GM12873 (cell line): ENCODE measurements at regions not wholly inside any gene's neighbourhood (a gene's known extent, or its start where the extent isn't known, plus 50 kb on each side); places are given as distances from the start of the nearest gene placed in this dataset.

Experiments used
- TF ChIP-seq, protein P1 (sequence below): IDR thresholded peaks from 2 replicates; pipeline ENCODE4 v1.5.1; 2012; ENCODE audit warnings: low read depth, mild to moderate bottlenecking, moderate library complexity, low read length, control low read depth; ENCODE audit not compliant: insufficient read depth; ENCODE audit errors: missing control alignments

DNA sequence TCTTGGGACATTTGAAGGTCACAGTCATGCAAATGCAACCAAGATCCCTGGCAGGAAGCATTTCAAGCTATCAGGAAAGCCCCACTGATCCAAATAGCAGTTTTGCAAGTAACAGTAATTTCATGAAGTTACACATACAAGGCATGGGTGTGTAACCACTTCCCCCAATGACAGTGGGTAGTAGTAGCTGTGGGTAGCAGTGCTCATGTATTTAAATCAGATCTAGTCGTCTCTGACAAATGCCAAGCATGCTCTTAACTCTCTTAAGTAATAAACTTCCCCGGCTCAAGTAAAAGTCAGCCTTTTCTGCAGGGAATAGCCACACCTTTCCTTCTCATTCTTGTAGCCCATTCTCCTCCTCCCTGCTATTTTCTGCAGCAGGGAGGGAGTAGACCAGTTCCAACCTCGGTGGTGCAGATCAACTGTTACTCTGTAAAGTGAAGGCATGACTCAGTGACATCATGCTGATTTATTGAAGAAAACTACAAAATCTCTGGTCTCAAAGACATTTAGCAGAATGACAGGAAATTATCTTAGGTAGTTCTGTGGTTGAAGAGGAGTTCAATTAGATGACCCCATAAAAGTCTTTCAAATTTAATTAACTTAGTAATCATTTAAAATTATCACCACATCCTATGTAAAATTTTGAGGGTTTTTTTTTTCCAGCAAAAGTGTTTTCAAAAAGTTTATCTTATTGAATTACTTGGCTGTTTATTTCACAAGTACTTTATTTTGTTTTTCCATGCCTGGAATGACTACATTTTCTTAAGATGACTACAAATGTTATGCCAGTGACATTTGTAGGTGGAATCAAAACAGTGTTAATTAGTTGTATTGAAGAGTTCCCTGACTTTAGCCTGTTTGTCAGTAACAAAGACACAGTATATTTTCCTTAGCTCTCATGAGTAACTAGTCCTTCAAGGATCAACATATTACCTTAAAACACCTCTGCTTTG is 568.3 kb downstream of the INHBA start:
- TF ChIP-seq, protein P1, sequence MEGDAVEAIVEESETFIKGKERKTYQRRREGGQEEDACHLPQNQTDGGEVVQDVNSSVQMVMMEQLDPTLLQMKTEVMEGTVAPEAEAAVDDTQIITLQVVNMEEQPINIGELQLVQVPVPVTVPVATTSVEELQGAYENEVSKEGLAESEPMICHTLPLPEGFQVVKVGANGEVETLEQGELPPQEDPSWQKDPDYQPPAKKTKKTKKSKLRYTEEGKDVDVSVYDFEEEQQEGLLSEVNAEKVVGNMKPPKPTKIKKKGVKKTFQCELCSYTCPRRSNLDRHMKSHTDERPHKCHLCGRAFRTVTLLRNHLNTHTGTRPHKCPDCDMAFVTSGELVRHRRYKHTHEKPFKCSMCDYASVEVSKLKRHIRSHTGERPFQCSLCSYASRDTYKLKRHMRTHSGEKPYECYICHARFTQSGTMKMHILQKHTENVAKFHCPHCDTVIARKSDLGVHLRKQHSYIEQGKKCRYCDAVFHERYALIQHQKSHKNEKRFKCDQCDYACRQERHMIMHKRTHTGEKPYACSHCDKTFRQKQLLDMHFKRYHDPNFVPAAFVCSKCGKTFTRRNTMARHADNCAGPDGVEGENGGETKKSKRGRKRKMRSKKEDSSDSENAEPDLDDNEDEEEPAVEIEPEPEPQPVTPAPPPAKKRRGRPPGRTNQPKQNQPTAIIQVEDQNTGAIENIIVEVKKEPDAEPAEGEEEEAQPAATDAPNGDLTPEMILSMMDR: no peak

DNA sequence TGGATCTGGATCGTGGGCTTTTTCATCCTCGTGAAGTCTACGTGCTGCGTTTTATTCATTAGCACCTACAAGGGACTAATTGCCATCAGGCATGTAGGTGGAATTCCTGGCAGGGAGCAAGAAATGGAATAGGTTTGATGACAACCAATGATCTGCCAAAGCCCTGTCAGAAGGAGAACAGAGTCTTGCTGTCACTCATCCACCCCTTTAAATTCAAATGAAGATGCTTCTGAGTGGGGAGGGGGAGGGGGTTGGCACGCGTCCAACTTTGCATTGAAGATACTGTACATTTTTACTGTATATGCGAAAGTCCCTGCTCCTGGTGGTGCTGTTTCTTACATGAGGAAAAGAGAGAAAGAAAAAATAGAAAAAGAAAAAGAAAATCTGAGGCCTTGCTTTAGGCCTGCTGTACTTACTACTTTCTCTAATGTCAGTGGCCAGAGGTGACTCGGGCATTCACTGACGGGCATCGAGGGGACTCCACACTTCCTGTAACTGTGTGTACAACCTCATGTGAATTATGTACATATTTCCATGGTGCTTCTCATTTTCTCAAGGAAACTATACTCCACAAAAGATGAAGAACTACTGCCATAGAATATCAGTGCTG is 569.1 kb downstream of the INHBA start:
- TF ChIP-seq, protein P1: no peak

DNA sequence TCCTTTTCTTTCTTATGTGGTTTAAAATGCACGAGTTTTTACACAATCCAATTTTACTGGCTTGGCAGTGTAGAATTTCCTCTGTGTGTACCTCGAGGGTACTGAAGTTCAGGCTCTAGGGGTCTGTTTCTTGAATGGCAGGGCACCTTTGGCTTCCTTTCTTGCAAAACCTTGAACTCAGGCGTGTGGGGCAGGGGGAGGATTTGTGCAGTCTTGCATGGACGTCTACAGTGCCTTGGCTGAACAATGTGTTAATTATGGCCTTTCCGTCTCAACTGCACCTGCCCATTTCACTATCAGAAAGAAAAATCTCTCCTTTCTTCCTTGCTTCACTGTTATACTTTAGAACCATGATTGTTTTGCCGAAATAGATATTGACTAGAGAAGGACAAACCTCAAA is 570.9 kb downstream of the INHBA start:
- TF ChIP-seq, protein P1: no peak

DNA sequence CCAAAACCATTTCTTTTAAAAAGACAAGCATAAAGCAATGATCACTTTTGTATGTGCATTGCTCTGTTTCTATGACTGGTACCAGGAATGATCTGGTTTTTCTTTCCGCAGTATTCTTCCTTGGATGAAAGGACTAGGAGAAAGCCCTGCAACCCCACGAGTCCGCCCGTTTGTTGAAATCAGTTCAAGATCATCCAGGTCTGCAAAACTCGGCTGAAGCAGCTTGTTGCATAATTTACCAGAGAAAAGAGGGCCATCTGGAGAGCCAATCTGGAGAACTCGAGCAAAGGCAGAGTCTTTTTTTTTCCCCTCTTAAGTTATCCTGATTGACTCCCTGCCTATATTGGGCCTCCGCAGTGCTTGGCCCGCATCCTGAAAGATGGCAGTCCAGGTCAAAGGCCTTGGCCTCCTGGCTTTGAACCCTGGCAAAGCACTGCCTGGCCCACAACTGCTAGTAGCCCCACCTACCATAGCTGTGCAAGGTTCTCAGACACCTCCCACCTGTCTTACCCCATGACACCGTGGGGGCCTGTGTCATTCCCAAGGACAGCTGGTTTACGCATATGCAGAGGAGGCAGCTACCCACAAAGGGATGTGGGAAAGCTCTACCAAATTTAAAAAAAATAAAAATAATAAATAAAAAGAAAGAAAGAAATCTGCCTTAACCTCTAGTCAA is 572.2 kb downstream of the INHBA start:
- TF ChIP-seq, protein P1: no peak

DNA sequence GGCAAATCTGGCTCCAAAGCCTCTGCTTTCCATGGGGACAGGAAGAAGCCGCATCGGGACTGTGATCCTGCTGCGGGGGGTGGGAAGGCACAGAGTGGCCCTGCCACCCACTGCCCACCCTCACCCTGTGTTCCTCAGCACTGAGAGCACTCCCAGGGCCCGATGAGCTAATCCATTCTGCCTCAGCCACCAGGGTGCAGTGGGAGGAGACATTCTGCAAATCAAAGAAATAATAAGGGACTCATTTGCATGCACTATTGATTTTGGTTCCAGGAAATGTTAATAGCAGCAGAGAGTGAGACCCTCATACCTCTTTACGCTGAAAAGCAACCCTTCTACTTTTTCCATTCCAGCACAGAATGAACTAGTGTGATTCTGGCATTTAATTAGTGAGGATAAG is 572.8 kb downstream of the INHBA start:
- TF ChIP-seq, protein P1: no peak

DNA sequence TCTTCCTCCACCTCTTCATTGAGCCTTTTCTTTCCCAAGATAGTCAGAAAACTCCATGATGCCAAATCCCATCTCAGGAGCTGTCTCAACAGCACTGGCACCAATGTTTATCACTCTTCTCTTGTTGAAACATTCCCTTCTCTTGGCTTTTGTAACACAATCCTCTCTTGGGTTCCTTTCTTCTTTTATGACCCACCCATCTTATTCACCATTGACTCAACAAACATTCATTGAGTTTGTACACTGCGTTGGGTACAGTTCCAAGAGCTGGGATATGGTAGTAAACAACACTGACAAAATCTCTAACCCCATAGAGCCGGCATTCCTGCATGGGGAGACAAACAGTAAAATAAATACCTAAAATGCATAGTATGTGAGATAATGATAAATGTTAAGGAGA is 577.5 kb downstream of the INHBA start:
- TF ChIP-seq, protein P1: no peak

DNA sequence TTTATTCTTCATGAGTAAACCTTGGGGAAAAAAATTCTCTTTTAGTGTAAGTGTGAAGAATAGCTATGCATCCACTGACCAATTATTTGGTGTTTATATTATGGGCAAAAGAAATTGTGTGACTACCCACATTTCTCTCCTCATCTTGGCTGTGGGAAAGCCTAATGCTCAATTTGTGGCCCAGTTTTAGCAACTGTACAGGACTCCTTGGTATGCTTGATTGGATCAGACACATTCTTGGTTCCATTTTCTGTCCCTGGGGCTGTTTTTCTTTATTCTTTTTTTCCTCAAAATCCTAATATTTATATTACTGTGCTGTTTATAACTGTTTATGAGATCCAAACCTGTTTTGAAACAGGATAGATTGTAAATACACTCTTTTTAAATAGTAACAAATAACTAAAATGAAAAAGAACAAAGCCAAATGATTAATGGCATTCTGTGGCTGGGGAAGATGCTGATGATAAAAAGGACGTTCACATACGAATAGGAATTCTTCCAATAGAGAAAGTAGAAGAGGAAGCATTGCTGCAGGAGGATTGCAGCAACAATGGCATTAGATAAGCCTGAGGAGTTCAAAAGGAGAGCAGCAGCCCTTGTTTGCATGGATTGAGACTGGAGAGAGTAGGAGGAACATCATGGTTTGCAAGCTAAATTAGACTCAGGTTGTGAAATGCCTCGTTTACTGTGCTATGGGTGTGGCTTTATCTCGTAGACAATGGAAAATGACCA is 580.5 kb downstream of the INHBA start:
- TF ChIP-seq, protein P1: no peak
